H9 (cell line): ENCODE measurements at regions not wholly inside any gene's neighbourhood (a gene's known extent, or its start where the extent isn't known, plus 50 kb on each side); places are given as distances from the start of the nearest gene placed in this dataset.

Experiments
- DNase-seq: peaks from one replicate; pipeline ENCODE4 v3.0.0-alpha.2; 2017
- H2AFZ ChIP-seq: one replicate; pipeline ENCODE4 v1.6.1; 2013; ENCODE audit warnings: mild to moderate bottlenecking, low read length, control low read depth, moderate library complexity
- H2AK5ac ChIP-seq: 2 replicates; pipeline ENCODE4 v1.6.1; 2013; ENCODE audit warnings: low read length, control low read depth, mixed read lengths; ENCODE audit not compliant: insufficient read length
- H2BK120ac ChIP-seq: one replicate; pipeline ENCODE4 v1.6.1; 2013; ENCODE audit warnings: low read depth, mild to moderate bottlenecking, low read length, control low read depth, inconsistent platforms; ENCODE audit not compliant: poor library complexity, severe bottlenecking
- H2BK12ac ChIP-seq: 2 replicates; pipeline ENCODE4 v1.6.1; 2013; ENCODE audit warnings: low read length, control low read depth, mixed read lengths, low read depth; ENCODE audit not compliant: insufficient read length
- H2BK15ac ChIP-seq: 2 replicates; pipeline ENCODE4 v1.6.1; 2013; ENCODE audit warnings: low read depth, low read length, control low read depth
- H2BK20ac ChIP-seq: one replicate; pipeline ENCODE4 v1.6.1; 2013; ENCODE audit warnings: low read depth, mild to moderate bottlenecking, low read length, control low read depth, inconsistent platforms; ENCODE audit not compliant: poor library complexity, severe bottlenecking
- H2BK5ac ChIP-seq: 2 replicates; pipeline ENCODE4 v1.6.1; 2013; ENCODE audit warnings: low read length, control low read depth, mixed read lengths; ENCODE audit not compliant: insufficient read length
- H3K14ac ChIP-seq: 2 replicates; pipeline ENCODE4 v1.6.1; 2013; ENCODE audit warnings: low read length, control low read depth; ENCODE audit not compliant: insufficient read depth
- H3K18ac ChIP-seq: 2 replicates; pipeline ENCODE4 v1.6.1; 2013; ENCODE audit warnings: low read depth, mild to moderate bottlenecking, mixed read lengths, low read length, control low read depth; ENCODE audit not compliant: insufficient read length
- H3K23ac ChIP-seq: 2 replicates; pipeline ENCODE4 v1.6.1; 2013; ENCODE audit warnings: low read length, control low read depth, mixed read lengths, low read depth; ENCODE audit not compliant: insufficient read length
- H3K23me2 ChIP-seq: 2 replicates; pipeline ENCODE4 v1.6.1; 2013; ENCODE audit warnings: low read depth, mild to moderate bottlenecking, mixed read lengths, low read length, control low read depth; ENCODE audit not compliant: insufficient read length, poor library complexity, severe bottlenecking
- H3K27ac ChIP-seq: 2 replicates; pipeline ENCODE4 v1.5.1; 2013; ENCODE audit warnings: low read length, control low read depth, mixed read lengths, low read depth; ENCODE audit not compliant: insufficient read length
- H3K27me3 ChIP-seq: 2 replicates; pipeline ENCODE4 v1.6.1; 2013; ENCODE audit warnings: low read length, control low read depth, inconsistent platforms; ENCODE audit not compliant: insufficient read depth
- H3K4ac ChIP-seq: 2 replicates; pipeline ENCODE4 v1.6.1; 2013; ENCODE audit warnings: low read depth, mild to moderate bottlenecking, control low read depth, inconsistent platforms, low read length, moderate library complexity
- H3K4me1 ChIP-seq: 2 replicates; pipeline ENCODE4 v1.6.1; 2013; ENCODE audit warnings: low read length, control low read depth, inconsistent platforms; ENCODE audit not compliant: insufficient read depth
- H3K4me2 ChIP-seq: 2 replicates; pipeline ENCODE4 v1.6.1; 2013; ENCODE audit warnings: low read length, control low read depth, mixed read lengths; ENCODE audit not compliant: insufficient read length, insufficient read depth
- H3K56ac ChIP-seq: 2 replicates; pipeline ENCODE4 v1.6.1; 2013; ENCODE audit warnings: low read depth, mild to moderate bottlenecking, mixed read lengths, low read length, control low read depth; ENCODE audit not compliant: insufficient read length
- H3K79me1 ChIP-seq: 2 replicates; pipeline ENCODE4 v1.6.1; 2013; ENCODE audit warnings: low read depth, mild to moderate bottlenecking, moderate library complexity, low read length, control low read depth, inconsistent platforms; ENCODE audit not compliant: insufficient read depth, poor library complexity, severe bottlenecking
- H3K79me2 ChIP-seq: 2 replicates; pipeline ENCODE4 v1.6.1; 2013; ENCODE audit warnings: low read length, control low read depth, inconsistent platforms; ENCODE audit not compliant: insufficient read depth
- H3K9ac ChIP-seq: 2 replicates; pipeline ENCODE4 v1.6.1; 2013; ENCODE audit warnings: low read length, control low read depth, mixed read lengths; ENCODE audit not compliant: insufficient read length; ENCODE audit errors: extremely low read depth
- H3K9me3 ChIP-seq: one replicate; pipeline ENCODE4 v1.6.1; 2013; ENCODE audit warnings: low read depth, low read length, inconsistent platforms; ENCODE audit not compliant: control insufficient read depth
- H3T11ph ChIP-seq: one replicate; pipeline ENCODE4 v1.6.1; 2013; ENCODE audit warnings: mild to moderate bottlenecking, low read length, control low read depth, inconsistent platforms
- H4K20me1 ChIP-seq: one replicate; pipeline ENCODE4 v1.6.1; 2013; ENCODE audit not compliant: control insufficient read depth, insufficient read length, insufficient read depth
- H4K5ac ChIP-seq: 2 replicates; pipeline ENCODE4 v1.6.1; 2013; ENCODE audit warnings: low read depth, mild to moderate bottlenecking, mixed read lengths, low read length, control low read depth; ENCODE audit not compliant: insufficient read length
- H4K8ac ChIP-seq: replicated peaks from 2 replicates; pipeline ENCODE4 v1.6.1; 2013; ENCODE audit warnings: low read length, control low read depth, mixed read lengths, low read depth; ENCODE audit not compliant: insufficient read length
- H4K91ac ChIP-seq: 2 replicates; pipeline ENCODE4 v1.6.1; 2013; ENCODE audit warnings: low read depth, mild to moderate bottlenecking, moderate library complexity, mixed read lengths, low read length, control low read depth; ENCODE audit not compliant: insufficient read length
- H3K27ac Mint-ChIP-seq, 3 experiments: 2 replicates in 2 of 3; 3 replicates in 1 of 3; pipeline ENCODE4 v1.8.0; 2020 to 2021; ENCODE audit warnings: mixed read lengths in 3 of 3, mild to moderate bottlenecking in 1 of 3, moderate library complexity in 1 of 3
- H3K27me3 Mint-ChIP-seq: 2 replicates; pipeline ENCODE4 v1.8.0; 2021; ENCODE audit warnings: low read depth, mild to moderate bottlenecking, moderate library complexity, mixed read lengths
- H3K36me3 Mint-ChIP-seq, 3 experiments: 2 replicates in 2 of 3; 3 replicates in 1 of 3; pipeline ENCODE4 v1.8.0; 2020 to 2021; ENCODE audit warnings: low read depth in 3 of 3, mixed read lengths in 3 of 3; ENCODE audit not compliant: insufficient read depth in 1 of 3
- H3K4me1 Mint-ChIP-seq, 2 experiments: 2 replicates each; pipeline ENCODE4 v1.8.0; 2020; ENCODE audit warnings: mixed read lengths in 2 of 2
- H3K4me3 Mint-ChIP-seq, 2 experiments: 2 replicates in 1 of 2; 3 replicates in 1 of 2; pipeline ENCODE4 v1.8.0; 2020 to 2021; ENCODE audit warnings: mild to moderate bottlenecking in 2 of 2, mixed read lengths in 2 of 2, moderate library complexity in 1 of 2
- H3K9me3 Mint-ChIP-seq, 2 experiments: 2 replicates in 1 of 2; 3 replicates in 1 of 2; pipeline ENCODE4 v1.8.0; 2020; ENCODE audit warnings: mild to moderate bottlenecking in 2 of 2, mixed read lengths in 2 of 2, moderate library complexity in 1 of 2
- WGBS: extraction: QIAGEN DNeasy Blood & Tissue Kit; methylation state at CpG from one replicate; pipeline ENCODE4 v1.1.7; 2013; ENCODE audit warnings: missing lambda C conversion rate, low lambda C conversion rate, mixed read lengths; ENCODE audit not compliant: insufficient read length; ENCODE audit errors: extremely low coverage; 5-methylcytosine and 5-hydroxymethylcytosine counted together
- TF ChIP-seq, protein P1 (sequence below): fragments of 200-600 bp; sonication (generic); conservative IDR thresholded peaks from 3 replicates; pipeline ENCODE4 v1.8.0; 2021; ENCODE audit warnings: antibody characterized with exemption, mild to moderate bottlenecking

DNA sequence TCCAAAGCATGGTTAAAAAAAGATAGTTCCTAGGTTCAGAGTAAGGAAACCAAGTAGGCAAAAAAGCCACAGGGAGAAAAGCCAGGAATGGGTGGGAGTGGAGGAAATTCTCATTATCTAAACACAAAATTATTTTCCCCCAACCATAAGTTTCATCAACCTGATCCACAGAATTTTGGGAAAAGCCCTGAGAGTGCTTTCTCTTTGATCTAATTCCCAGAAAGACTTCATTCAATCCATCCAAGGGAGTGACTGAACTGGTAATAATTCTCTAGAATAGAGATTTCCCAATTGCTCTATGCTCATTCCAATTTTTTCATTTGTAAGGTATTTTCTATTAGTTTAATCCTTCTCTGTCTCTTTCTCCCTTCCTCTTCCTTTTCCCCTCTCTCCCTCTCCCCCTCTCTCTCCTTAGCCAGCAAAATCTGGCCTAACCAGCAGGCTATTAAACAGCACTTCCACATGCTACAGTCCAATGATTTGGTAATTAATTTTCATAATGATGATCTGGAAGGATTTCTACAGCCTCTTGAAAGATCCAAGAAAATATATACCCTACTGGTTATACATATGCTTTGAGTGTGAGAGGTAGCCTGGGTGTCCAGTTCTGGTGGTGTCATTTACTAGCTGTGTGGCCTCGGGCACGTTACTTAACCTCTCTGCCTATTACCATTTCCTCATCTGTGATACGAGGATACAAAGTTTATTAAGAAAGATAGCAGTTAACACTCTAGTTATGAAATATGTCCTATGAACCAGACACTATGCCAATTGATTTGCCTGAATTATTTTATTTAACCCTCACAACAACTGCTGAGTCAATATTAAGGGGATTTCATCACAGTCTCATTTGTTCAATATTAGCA, 251.5 kb upstream of the RASGEF1B start:
- H3K23me2 ChIP-seq = no peaks in the 10 kb centered on the region
- H3K9me3 Mint-ChIP-seq = no peaks in the 10 kb centered on the region
- peaks cover 3% of the 10 kb centered on the region for H3K27me3 Mint-ChIP-seq
- H3K23ac ChIP-seq = no peak overlapping the region
- peak overlapping the region in 2 of 3 experiments; percentile 30 to 62; a peak in 3 of 7 replicates for H3K27ac Mint-ChIP-seq
- H4K8ac ChIP-seq = no peak overlapping the region
- H2BK15ac ChIP-seq = no peak overlapping the region
- H4K91ac ChIP-seq = no peak overlapping the region
- no peak overlapping the region for H2BK5ac ChIP-seq
- H2AFZ ChIP-seq = no peak overlapping the region
- H3K79me1 ChIP-seq = no peaks in the 10 kb centered on the region
- no peak overlapping the region for H2BK20ac ChIP-seq
- H4K5ac ChIP-seq = no peak overlapping the region
- peaks cover 0 to 8% of the 10 kb centered on the region in 2 experiments; a peak in 3 of 4 replicates for H3K4me1 Mint-ChIP-seq
- no peak overlapping the region for H3K27ac ChIP-seq
- H3K18ac ChIP-seq = no peak overlapping the region
- no peak overlapping the region for H3K9ac ChIP-seq
- no peaks in the 10 kb centered on the region for H3K79me2 ChIP-seq
- no peak overlapping the region for H3K4ac ChIP-seq
- H3K14ac ChIP-seq = no peak overlapping the region
- H3K4me3 Mint-ChIP-seq = no peak overlapping the region
- no peaks in the 10 kb centered on the region for H4K20me1 ChIP-seq
- H3K56ac ChIP-seq = no peak overlapping the region
- no CpG with 5 or more reads among the region's 3 CpGs for WGBS
- H3K4me1 ChIP-seq = no peaks in the 10 kb centered on the region
- H3K27me3 ChIP-seq = no peaks in the 10 kb centered on the region
- H2BK120ac ChIP-seq = no peak overlapping the region
- H3K4me2 ChIP-seq = no peak overlapping the region
- H2AK5ac ChIP-seq = no peak overlapping the region
- H3T11ph ChIP-seq = no peak overlapping the region
- DNase-seq = no peak
- TF ChIP-seq, protein P1, sequence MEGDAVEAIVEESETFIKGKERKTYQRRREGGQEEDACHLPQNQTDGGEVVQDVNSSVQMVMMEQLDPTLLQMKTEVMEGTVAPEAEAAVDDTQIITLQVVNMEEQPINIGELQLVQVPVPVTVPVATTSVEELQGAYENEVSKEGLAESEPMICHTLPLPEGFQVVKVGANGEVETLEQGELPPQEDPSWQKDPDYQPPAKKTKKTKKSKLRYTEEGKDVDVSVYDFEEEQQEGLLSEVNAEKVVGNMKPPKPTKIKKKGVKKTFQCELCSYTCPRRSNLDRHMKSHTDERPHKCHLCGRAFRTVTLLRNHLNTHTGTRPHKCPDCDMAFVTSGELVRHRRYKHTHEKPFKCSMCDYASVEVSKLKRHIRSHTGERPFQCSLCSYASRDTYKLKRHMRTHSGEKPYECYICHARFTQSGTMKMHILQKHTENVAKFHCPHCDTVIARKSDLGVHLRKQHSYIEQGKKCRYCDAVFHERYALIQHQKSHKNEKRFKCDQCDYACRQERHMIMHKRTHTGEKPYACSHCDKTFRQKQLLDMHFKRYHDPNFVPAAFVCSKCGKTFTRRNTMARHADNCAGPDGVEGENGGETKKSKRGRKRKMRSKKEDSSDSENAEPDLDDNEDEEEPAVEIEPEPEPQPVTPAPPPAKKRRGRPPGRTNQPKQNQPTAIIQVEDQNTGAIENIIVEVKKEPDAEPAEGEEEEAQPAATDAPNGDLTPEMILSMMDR = no peak
- H3K36me3 Mint-ChIP-seq = no peaks in the 10 kb centered on the region; a peak in 1 of 7 replicates
- no peak overlapping the region for H2BK12ac ChIP-seq
- H3K9me3 ChIP-seq = no peaks in the 10 kb centered on the region
